ENCODE measurements at regions not wholly inside any gene's neighbourhood (a gene's known extent, or its start where the extent isn't known, plus 50 kb on each side); places are given as distances from the start of the nearest gene placed in this dataset.

DNA sequence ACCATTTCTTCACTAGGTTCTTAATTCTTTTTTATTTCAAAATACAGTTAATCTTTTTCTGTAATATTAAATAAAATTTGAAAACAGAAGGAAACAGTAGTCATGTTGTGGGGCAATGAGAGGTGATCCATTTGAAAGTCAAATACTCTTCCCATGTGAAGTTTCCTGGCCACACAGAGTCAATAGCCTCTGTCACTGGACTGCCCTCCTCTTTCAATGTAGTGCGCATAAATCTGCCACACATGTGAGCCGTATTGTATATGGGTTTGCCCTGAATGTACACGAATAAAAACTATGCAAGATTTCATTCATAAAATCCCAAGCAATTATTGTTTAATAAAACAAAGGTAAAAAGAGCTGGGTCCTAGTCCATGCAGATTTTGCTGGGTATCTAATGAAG lies 59.1 kb downstream of the NKX6-1 start:
- TF ChIP-seq, protein P1, sequence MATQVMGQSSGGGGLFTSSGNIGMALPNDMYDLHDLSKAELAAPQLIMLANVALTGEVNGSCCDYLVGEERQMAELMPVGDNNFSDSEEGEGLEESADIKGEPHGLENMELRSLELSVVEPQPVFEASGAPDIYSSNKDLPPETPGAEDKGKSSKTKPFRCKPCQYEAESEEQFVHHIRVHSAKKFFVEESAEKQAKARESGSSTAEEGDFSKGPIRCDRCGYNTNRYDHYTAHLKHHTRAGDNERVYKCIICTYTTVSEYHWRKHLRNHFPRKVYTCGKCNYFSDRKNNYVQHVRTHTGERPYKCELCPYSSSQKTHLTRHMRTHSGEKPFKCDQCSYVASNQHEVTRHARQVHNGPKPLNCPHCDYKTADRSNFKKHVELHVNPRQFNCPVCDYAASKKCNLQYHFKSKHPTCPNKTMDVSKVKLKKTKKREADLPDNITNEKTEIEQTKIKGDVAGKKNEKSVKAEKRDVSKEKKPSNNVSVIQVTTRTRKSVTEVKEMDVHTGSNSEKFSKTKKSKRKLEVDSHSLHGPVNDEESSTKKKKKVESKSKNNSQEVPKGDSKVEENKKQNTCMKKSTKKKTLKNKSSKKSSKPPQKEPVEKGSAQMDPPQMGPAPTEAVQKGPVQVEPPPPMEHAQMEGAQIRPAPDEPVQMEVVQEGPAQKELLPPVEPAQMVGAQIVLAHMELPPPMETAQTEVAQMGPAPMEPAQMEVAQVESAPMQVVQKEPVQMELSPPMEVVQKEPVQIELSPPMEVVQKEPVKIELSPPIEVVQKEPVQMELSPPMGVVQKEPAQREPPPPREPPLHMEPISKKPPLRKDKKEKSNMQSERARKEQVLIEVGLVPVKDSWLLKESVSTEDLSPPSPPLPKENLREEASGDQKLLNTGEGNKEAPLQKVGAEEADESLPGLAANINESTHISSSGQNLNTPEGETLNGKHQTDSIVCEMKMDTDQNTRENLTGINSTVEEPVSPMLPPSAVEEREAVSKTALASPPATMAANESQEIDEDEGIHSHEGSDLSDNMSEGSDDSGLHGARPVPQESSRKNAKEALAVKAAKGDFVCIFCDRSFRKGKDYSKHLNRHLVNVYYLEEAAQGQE (IDR thresholded peaks at IDR 0.05; ENCODE audit: insufficient read depth in 1 of 2, low read depth in 2 of 2, low read length in 1 of 2) = no peak
- TF ChIP-seq, protein P2, sequence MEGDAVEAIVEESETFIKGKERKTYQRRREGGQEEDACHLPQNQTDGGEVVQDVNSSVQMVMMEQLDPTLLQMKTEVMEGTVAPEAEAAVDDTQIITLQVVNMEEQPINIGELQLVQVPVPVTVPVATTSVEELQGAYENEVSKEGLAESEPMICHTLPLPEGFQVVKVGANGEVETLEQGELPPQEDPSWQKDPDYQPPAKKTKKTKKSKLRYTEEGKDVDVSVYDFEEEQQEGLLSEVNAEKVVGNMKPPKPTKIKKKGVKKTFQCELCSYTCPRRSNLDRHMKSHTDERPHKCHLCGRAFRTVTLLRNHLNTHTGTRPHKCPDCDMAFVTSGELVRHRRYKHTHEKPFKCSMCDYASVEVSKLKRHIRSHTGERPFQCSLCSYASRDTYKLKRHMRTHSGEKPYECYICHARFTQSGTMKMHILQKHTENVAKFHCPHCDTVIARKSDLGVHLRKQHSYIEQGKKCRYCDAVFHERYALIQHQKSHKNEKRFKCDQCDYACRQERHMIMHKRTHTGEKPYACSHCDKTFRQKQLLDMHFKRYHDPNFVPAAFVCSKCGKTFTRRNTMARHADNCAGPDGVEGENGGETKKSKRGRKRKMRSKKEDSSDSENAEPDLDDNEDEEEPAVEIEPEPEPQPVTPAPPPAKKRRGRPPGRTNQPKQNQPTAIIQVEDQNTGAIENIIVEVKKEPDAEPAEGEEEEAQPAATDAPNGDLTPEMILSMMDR (IDR thresholded peaks at IDR 0.05) = no peak
- TF ChIP-seq POLR2AphosphoS5 (IDR thresholded peaks at IDR 0.05; ENCODE audit: low read depth, low read length) = no peak
